ENCODE measurements at regions not wholly inside any gene's neighbourhood (a gene's known extent, or its start where the extent isn't known, plus 50 kb on each side); places are given as distances from the start of the nearest gene placed in this dataset.

DNA sequence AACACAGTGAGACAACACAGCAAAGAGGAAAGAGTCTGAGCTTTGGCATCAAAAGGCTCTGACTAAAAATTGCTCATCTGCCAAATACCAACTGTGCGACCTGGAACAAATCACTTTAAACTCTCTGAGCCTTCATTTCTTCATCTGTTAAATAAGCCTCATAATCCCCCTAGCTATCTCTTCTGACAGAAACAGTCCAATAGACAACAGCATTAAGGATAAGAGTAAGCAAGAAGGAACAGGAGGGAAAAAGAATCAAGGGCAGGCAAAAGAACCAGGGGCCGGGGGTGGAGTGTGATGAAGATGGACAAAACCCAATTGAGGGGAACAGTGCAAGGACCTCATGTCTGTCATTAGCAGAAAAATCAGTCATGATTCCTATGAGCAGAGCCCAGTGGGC, 79.4 kb upstream of the SETMAR start:
- TF ChIP-seq, protein P1, sequence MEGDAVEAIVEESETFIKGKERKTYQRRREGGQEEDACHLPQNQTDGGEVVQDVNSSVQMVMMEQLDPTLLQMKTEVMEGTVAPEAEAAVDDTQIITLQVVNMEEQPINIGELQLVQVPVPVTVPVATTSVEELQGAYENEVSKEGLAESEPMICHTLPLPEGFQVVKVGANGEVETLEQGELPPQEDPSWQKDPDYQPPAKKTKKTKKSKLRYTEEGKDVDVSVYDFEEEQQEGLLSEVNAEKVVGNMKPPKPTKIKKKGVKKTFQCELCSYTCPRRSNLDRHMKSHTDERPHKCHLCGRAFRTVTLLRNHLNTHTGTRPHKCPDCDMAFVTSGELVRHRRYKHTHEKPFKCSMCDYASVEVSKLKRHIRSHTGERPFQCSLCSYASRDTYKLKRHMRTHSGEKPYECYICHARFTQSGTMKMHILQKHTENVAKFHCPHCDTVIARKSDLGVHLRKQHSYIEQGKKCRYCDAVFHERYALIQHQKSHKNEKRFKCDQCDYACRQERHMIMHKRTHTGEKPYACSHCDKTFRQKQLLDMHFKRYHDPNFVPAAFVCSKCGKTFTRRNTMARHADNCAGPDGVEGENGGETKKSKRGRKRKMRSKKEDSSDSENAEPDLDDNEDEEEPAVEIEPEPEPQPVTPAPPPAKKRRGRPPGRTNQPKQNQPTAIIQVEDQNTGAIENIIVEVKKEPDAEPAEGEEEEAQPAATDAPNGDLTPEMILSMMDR (IDR thresholded peaks at IDR 0.05) = no peak
- Histone ChIP-seq H3K27me3 (no peaks in the 10 kb centered on the region), H3K9me3 (no peaks in the 10 kb centered on the region), H3K27ac (no peak overlapping the region), H3K4me3 (no peak overlapping the region), H3K4me1 (no peaks in the 10 kb centered on the region), H3K36me3 (no peaks in the 10 kb centered on the region)
- WGBS (ENCODE audit: insufficient coverage, low coverage, low lambda C conversion rate, missing lambda C conversion rate) = 70% methylated on average over 2 of the region's 2 CpGs
- DNase-seq = no peak
- ATAC-seq = no peak
- intact Hi-C loops (cut with DNase I) = no loop called here

- ATAC-seq = no peak
- intact Hi-C loops (cut with DNase I) = no loop called here
- TF ChIP-seq, protein P1 (IDR thresholded peaks at IDR 0.05) = no peak
- TF ChIP-seq POLR2A (IDR thresholded peaks at IDR 0.05) = no peak
- Histone ChIP-seq H3K36me3 (no peaks in the 10 kb centered on the region), H3K9me3 (no peaks in the 10 kb centered on the region), H3K27ac (no peak overlapping the region), H3K4me3 (no peak overlapping the region), H3K27me3 (no peaks in the 10 kb centered on the region), H3K4me1 (no peaks in the 10 kb centered on the region)
- no peak for DNase-seq
These were observed 78.8 kb upstream of the SETMAR start for GRCh38 chr3:4224331-4224730.

GRCh38 chr3:4225005-4225471, 78.1 kb upstream of the SETMAR start:
- Histone ChIP-seq H3K4me1 (no peaks in the 10 kb centered on the region), H3K9me3 (no peaks in the 10 kb centered on the region), H3K27ac (no peak overlapping the region), H3K4me3 (no peak overlapping the region), H3K27me3 (no peaks in the 10 kb centered on the region), H3K36me3 (no peaks in the 10 kb centered on the region)
- no peak for ATAC-seq
- TF ChIP-seq, protein P1 (IDR thresholded peaks at IDR 0.05) = no peak
- TF ChIP-seq POLR2A (IDR thresholded peaks at IDR 0.05) = no peak
- intact Hi-C loops (cut with DNase I) = no loop called here
- no peak for DNase-seq

DNA sequence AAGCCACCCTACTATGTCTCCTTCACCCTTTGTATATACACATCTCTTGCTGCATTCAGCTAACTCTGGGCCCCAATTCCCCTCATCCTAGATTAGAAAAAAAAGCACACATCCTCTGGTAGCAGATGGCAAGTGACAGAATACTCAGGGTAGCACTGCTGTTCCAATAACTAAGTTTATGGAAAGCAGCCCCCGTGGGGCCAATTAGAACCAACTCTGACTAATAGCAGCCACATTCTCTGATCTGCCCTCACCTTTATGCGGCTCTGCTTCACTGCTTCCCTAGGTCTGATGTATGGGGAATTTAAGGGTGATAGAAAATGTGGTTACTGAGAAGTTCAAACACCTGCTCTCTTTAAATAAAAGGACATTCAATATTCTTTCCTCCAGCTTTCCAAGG, 74.9 kb upstream of the SETMAR start:
- no peak for ATAC-seq
- no peak overlapping the region for H3K27ac ChIP-seq
- no peaks in the 10 kb centered on the region for H3K4me1 ChIP-seq
- no peaks in the 10 kb centered on the region for H3K27me3 ChIP-seq
- WGBS (ENCODE audit: insufficient coverage, low coverage, low lambda C conversion rate, missing lambda C conversion rate) = 100% methylated on average over 1 of the region's 2 CpGs
- no peaks in the 10 kb centered on the region for H3K9me3 ChIP-seq
- H3K4me3 ChIP-seq = no peak overlapping the region
- intact Hi-C loops (cut with DNase I) = no loop called here
- TF ChIP-seq, protein P1 (IDR thresholded peaks at IDR 0.05) = no peak
- TF ChIP-seq POLR2A (IDR thresholded peaks at IDR 0.05) = no peak
- H3K36me3 ChIP-seq = no peaks in the 10 kb centered on the region
- no peak for DNase-seq

GRCh38 chr3:4231041-4231440, 72.1 kb upstream of the SETMAR start:
- ATAC-seq = no peak
- no peaks in the 10 kb centered on the region for H3K36me3 ChIP-seq
- 35% methylated on average over 4 of the region's 4 CpGs for WGBS (ENCODE audit: insufficient coverage, low coverage, low lambda C conversion rate, missing lambda C conversion rate)
- intact Hi-C loops (cut with DNase I) = no loop called here
- H3K27me3 ChIP-seq = no peaks in the 10 kb centered on the region
- H3K27ac ChIP-seq = no peak overlapping the region
- DNase-seq = no peak
- H3K4me1 ChIP-seq = no peaks in the 10 kb centered on the region
- H3K4me3 ChIP-seq = no peak overlapping the region
- H3K9me3 ChIP-seq = no peaks in the 10 kb centered on the region
- no peak for TF ChIP-seq POLR2A (IDR thresholded peaks at IDR 0.05)
- TF ChIP-seq, protein P1 (IDR thresholded peaks at IDR 0.05) = no peak

Measured in right lobe of liver (tissue), 6 donors.